Testis (tissue), 2 donors: ENCODE measurements at regions not wholly inside any gene's neighbourhood (a gene's known extent, or its start where the extent isn't known, plus 50 kb on each side); places are given as distances from the start of the nearest gene placed in this dataset.

ENCODE experiments used
- DNase-seq: peaks from one replicate; pipeline ENCODE4 v3.0.0-alpha.2; 2019
- H3K27ac ChIP-seq, 2 donors: fragments of 200-600 bp; sonication (generic); one replicate each; pipeline ENCODE4 v1.5.1; 2019
- H3K27me3 ChIP-seq: fragments of 200-600 bp; sonication (generic); one replicate; pipeline ENCODE4 v1.5.1; 2019
- H3K36me3 ChIP-seq: fragments of 200-600 bp; sonication (generic); one replicate; pipeline ENCODE4 v1.5.1; 2017; ENCODE audit warnings: low read depth; ENCODE audit errors: missing control alignments
- H3K4me1 ChIP-seq: fragments of 200-600 bp; sonication (generic); one replicate; pipeline ENCODE4 v1.5.1; 2019
- H3K4me3 ChIP-seq, 2 donors: fragments of 200-600 bp; sonication (generic); one replicate each; pipeline ENCODE4 v1.5.1; 2017 to 2019
- H3K9me3 ChIP-seq: fragments of 200-600 bp; sonication (generic); one replicate; pipeline ENCODE4 v1.5.1; 2017
- CTCF ChIP-seq, 3 experiments: fragments of 450-650 bp in 2 of 3; fragments of 200-600 bp in 1 of 3; sonication (generic) in 1 of 3; IDR thresholded peaks; one replicate each; pipeline ENCODE4 v1.5.1; 2016 to 2019; ENCODE audit warnings: antibody characterized with exemption in 3 of 3, mild to moderate bottlenecking in 2 of 3, moderate library complexity in 1 of 3
- POLR2A ChIP-seq: fragments of 450-650 bp; IDR thresholded peaks from one replicate; pipeline ENCODE4 v1.6.1; 2017; ENCODE audit warnings: antibody characterized with exemption, mild to moderate bottlenecking, moderate library complexity
- WGBS, 2 donors: methylation state at CpG; one replicate each; pipeline ENCODE4 v1.1.5; 2018; 5-methylcytosine and 5-hydroxymethylcytosine counted together
- intact Hi-C: fragments of 100-400 bp; cut with DNase I; formaldehyde crosslinking; loops from one replicate; pipeline ENCODE4 v1.15.1; 2023; ENCODE audit warnings: low total_unique reads

DNA sequence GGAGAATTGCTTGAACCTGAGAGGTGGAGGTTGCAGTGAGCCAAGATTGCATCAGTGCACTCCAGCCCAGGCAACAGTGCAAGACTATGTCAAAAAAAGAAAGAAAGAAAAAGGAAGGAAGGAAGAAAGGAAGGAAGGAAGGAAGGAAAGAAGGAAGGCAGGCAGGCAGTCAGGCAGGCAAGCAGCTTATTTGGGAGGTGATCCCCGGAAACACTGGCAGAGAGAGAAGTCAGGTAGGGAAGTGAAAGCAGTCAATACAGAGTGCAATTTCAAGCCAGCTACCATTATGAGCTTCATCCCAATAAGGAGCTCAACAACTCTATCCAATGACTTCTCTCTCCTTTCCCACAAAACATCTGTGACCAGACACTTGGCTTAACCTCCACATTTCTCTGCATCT, 83.0 kb upstream of the TBC1D3K start:
- no peak overlapping the region for H3K4me3 ChIP-seq
- H3K36me3 ChIP-seq, result no peaks in the 10 kb centered on the region
- DNase-seq, result no peak
- WGBS, 2 donors, result 75 to 77% methylated on average over 1 of the region's 1 CpG
- intact Hi-C loops, result no loop called here
- no peaks in the 10 kb centered on the region for H3K27me3 ChIP-seq
- no peaks in the 10 kb centered on the region for H3K4me1 ChIP-seq
- no peak for TF ChIP-seq CTCF (IDR thresholded peaks at IDR 0.05)
- no peak for TF ChIP-seq POLR2A
- H3K9me3 ChIP-seq, result no peaks in the 10 kb centered on the region
- no peak overlapping the region for H3K27ac ChIP-seq

DNA sequence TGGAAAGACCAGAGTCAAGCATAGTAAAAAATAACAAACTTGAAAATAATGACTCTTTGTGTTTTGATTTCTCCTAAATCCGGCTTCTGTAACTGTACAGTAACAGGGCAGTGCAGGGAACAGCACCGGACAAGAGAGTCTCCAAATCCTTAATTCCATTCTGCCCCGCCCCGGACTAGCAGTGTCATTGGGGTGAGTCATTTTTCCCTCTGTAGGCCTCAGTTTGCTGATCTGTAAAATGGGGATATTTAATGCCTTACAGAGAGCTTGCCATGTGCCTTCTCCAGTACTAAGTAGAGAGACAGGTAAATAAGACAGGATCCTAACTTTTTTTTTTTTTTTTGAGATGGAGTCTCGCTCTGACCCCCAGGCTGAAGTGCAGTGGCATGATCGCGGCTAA, 83.6 kb upstream of the TBC1D3K start:
- Histone ChIP-seq H3K4me1 (no peaks in the 10 kb centered on the region), H3K27ac (no peak overlapping the region), H3K9me3 (no peaks in the 10 kb centered on the region), H3K36me3 (no peaks in the 10 kb centered on the region), H3K4me3 (no peak overlapping the region), H3K27me3 (no peaks in the 10 kb centered on the region)
- WGBS, 2 donors, result 95% methylated on average over 7 of the region's 7 CpGs
- intact Hi-C loops, result no loop called here
- no peak for DNase-seq
- no peak for TF ChIP-seq POLR2A

DNA sequence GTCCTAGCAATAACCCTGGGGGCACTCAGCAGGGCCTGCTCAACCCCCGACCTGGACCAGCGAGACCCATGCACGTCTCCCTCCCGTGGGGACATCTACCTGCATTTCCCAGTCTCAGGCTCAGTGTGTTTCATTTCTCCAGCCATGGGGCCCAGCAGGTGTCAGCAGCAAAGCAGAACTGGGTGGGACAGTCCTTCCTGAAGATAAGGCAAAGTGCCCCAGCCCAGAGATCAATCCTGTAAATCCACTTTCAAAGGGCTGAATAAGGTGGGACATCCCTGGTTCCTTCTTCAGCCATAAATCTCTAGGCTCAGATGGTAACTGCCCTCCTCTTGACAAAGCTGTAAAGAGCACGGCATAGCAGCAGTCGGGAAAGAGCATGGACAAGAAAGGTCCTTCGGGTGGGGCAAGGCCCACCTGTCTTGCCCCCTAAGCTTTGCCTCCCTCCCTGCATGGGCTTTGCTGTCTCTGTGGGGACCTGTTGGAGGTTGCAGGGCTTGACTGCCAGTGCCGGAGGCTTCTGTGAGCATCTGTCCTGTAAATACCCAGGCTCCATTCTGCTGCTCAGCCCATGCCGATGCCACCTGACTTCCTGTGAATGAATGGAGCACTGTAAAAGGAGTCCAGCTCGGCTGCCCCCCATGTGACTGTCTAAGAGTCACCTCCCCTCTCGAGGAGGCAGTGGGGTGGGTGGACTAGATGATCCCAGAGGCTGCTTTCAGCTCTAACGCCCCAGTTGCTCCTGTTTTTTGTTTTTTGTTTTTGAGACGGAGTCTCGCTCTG, 84.8 kb upstream of the TBC1D3K start:
- Histone ChIP-seq H3K36me3 (no peaks in the 10 kb centered on the region), H3K27me3 (no peaks in the 10 kb centered on the region), H3K4me3 (no peak overlapping the region), H3K4me1 (no peaks in the 10 kb centered on the region), H3K9me3 (no peaks in the 10 kb centered on the region), H3K27ac (no peak overlapping the region)
- intact Hi-C loops, result no loop called here
- DNase-seq, result no peak
- TF ChIP-seq POLR2A (no peak), CTCF (IDR thresholded peaks at IDR 0.05) (no peak)
- WGBS, 2 donors, result 78 to 91% methylated on average over 11 to 14 of the region's 14 CpGs

GRCh38 chr17:37838276-37838675, 85.9 kb upstream of the TBC1D3K start:
- Histone ChIP-seq H3K4me1 (no peaks in the 10 kb centered on the region), H3K27me3 (no peaks in the 10 kb centered on the region), H3K9me3 (no peaks in the 10 kb centered on the region), H3K27ac (no peak overlapping the region), H3K4me3 (no peak overlapping the region), H3K36me3 (no peaks in the 10 kb centered on the region)
- no peak for DNase-seq
- WGBS, 2 donors, result 86 to 91% methylated on average over 8 of the region's 8 CpGs
- intact Hi-C loops, result no loop called here
- TF ChIP-seq CTCF (IDR thresholded peaks at IDR 0.05) (no peak), POLR2A (no peak)

DNA sequence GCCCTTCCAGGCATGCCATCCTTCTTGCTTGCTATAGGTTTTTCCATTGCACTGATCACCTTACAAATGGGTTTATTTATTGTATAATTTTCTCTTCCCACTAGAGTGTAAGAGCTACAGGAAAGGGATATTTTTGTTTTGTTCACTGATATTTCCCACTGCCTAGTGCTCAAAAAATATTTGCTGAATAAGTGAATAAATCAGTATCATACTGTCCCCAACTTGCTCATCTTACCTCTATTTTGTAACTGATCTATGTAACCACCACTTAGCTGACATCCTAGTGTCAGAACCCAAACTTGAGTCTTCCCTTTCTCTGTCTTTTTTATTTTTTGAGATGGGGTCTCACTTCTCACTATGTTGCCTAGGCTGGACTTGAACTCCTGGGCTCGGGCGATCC, 87.6 kb upstream of the TBC1D3K start:
- Histone ChIP-seq H3K36me3 (no peaks in the 10 kb centered on the region), H3K9me3 (no peaks in the 10 kb centered on the region), H3K4me3 (no peak overlapping the region), H3K4me1 (no peaks in the 10 kb centered on the region), H3K27ac (no peak overlapping the region), H3K27me3 (no peaks in the 10 kb centered on the region)
- intact Hi-C loops, result no loop called here
- TF ChIP-seq CTCF (IDR thresholded peaks at IDR 0.05), result no peak
- no peak for TF ChIP-seq POLR2A
- no peak for DNase-seq
- WGBS, 2 donors, result 97 to 98% methylated on average over 2 of the region's 2 CpGs
